GM23248 (cell line): ENCODE measurements at regions not wholly inside any gene's neighbourhood (a gene's known extent, or its start where the extent isn't known, plus 50 kb on each side); places are given as distances from the start of the nearest gene placed in this dataset.

Experiments
- EZH2 ChIP-seq: fragments of 200-600 bp; sonication (generic); IDR thresholded peaks from 2 replicates; pipeline ENCODE4 v1.6.1; 2018; ENCODE audit warnings: antibody characterized with exemption, mild to moderate bottlenecking; ENCODE audit not compliant: insufficient read depth, poor library complexity, severe bottlenecking
- EZH2phosphoT487 ChIP-seq: fragments of 200-600 bp; sonication (generic); IDR thresholded peaks from 2 replicates; pipeline ENCODE4 v1.6.1; 2018; ENCODE audit warnings: antibody characterized with exemption, moderate library complexity, mild to moderate bottlenecking, low read depth; ENCODE audit not compliant: insufficient read depth

DNA sequence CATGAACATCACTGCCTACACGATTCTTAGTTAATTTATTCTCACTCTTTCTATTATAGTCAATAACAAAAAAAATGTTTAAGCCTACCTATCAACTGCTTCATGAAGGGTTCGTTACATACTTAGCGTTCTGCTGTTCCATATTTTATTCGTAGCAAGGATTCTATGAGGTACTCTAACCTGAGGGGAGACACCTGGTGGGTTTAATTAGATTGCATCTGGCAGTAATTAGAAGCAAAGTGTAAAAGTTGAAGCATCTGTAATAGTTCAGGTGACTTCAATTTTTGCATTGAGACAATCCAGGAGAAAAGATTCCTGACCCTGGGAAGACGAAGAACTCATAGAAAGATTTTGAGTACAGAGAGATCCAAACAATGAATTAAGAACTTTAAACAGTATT lies 1655.8 kb upstream of the TENM3 start:
- TF ChIP-seq EZH2 (no peak), EZH2phosphoT487 (no peak)
